ENCODE measurements at regions not wholly inside any gene's neighbourhood (a gene's known extent, or its start where the extent isn't known, plus 50 kb on each side); places are given as distances from the start of the nearest gene placed in this dataset.

- in situ Hi-C loops (cut with MboI; ENCODE audit: low sequenced_read_pairs in 4 of 4) = loop anchor here in 1 of 4 donors (10.0 to 25.0 kb wide), 2 partner anchors 197 to 254 kb away; no protein-coding TSS in a partner anchor
- no peaks in the 10 kb centered on the region for H3K36me3 ChIP-seq
- H3K4me3 ChIP-seq = peak overlapping the region; percentile 70 to 98 (median 82)
- peak overlapping the region in 2 of 4 donors; percentile 27 to 33 for H3K27ac ChIP-seq
- DNase-seq = no peak
- intact Hi-C loops (cut with DNase I; ENCODE audit: low total_unique reads) = loop anchor here (2.0 to 10.0 kb wide), 4 partner anchors 96 to 507 kb away; partner anchors contain the start of gene PRDM1
- TF ChIP-seq, protein P1, sequence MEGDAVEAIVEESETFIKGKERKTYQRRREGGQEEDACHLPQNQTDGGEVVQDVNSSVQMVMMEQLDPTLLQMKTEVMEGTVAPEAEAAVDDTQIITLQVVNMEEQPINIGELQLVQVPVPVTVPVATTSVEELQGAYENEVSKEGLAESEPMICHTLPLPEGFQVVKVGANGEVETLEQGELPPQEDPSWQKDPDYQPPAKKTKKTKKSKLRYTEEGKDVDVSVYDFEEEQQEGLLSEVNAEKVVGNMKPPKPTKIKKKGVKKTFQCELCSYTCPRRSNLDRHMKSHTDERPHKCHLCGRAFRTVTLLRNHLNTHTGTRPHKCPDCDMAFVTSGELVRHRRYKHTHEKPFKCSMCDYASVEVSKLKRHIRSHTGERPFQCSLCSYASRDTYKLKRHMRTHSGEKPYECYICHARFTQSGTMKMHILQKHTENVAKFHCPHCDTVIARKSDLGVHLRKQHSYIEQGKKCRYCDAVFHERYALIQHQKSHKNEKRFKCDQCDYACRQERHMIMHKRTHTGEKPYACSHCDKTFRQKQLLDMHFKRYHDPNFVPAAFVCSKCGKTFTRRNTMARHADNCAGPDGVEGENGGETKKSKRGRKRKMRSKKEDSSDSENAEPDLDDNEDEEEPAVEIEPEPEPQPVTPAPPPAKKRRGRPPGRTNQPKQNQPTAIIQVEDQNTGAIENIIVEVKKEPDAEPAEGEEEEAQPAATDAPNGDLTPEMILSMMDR (IDR thresholded peaks at IDR 0.05 in 4 of 5, conservative IDR thresholded peaks at IDR 0.05 in 1 of 5) = no peak
- TF ChIP-seq POLR2A (IDR thresholded peaks at IDR 0.05) = no peak
- peaks cover 16 to 19% of the 10 kb centered on the region in 2 donors for H3K4me1 ChIP-seq
- peaks cover 44 to 52% (median 49%) of the 10 kb centered on the region in 3 donors for H3K27me3 ChIP-seq
- ATAC-seq = no peak
- H3K9me3 ChIP-seq = no peaks in the 10 kb centered on the region
Measured at GRCh38 chr6:105991561-105992314, 94.4 kb upstream of the PRDM1 start.

DNA sequence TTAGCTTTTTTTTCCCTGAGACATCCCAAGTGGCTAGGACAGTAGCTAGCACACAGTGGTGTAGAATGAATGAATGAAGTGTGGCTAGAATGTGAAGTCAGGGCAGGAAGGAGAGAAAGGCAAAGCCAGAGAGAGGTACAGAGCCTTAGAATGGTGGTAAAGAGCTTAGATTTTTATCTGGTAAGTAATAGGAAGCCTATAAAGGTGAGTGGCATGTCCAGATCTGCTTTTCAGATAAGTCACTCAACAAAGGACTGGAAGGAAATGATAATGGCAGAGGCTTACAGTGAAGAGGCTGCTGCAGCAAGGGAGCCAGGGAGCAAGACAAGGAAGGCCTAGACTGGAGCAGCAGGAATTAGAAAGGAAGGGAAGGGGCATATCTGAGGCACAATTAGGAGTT is 96.0 kb upstream of the PRDM1 start:
- Histone ChIP-seq H3K36me3 (no peaks in the 10 kb centered on the region), H3K27ac (no peak overlapping the region), H3K27me3 (peaks cover 42 to 52% (median 48%) of the 10 kb centered on the region in 3 donors), H3K4me3 (no peak overlapping the region), H3K9me3 (no peaks in the 10 kb centered on the region), H3K4me1 (peaks cover 16 to 26% of the 10 kb centered on the region in 2 donors)
- TF ChIP-seq POLR2A (IDR thresholded peaks at IDR 0.05) = no peak
- DNase-seq (no peak), ATAC-seq (no peak)
- in situ Hi-C loops (cut with MboI; ENCODE audit: low sequenced_read_pairs in 4 of 4) (loop anchor here in 1 of 4 donors (10.0 to 25.0 kb wide), 2 partner anchors 195 to 253 kb away; no protein-coding TSS in a partner anchor), intact Hi-C loops (cut with DNase I; ENCODE audit: low total_unique reads) (loop anchor here (5.0 to 10.0 kb wide), 3 partner anchors 97 to 505 kb away; partner anchors contain the start of gene PRDM1)

GRCh38 chr6:105988812-105989577 is 97.1 kb upstream of the PRDM1 start:
- Histone ChIP-seq H3K4me1 (peaks cover 11 to 25% of the 10 kb centered on the region in 2 donors), H3K27me3 (peaks cover 36 to 40% (median 37%) of the 10 kb centered on the region in 3 donors), H3K27ac (no peak overlapping the region), H3K9me3 (no peaks in the 10 kb centered on the region), H3K36me3 (no peaks in the 10 kb centered on the region), H3K4me3 (no peak overlapping the region)
- in situ Hi-C loops (cut with MboI; ENCODE audit: low sequenced_read_pairs in 4 of 4) (loop anchor here in 1 of 4 donors (25.0 kb wide), 1 partner anchor 252 kb away; no protein-coding TSS in a partner anchor), intact Hi-C loops (cut with DNase I; ENCODE audit: low total_unique reads) (no loop called here)
- TF ChIP-seq POLR2A (IDR thresholded peaks at IDR 0.05) = no peak
- TF ChIP-seq, protein P1 (IDR thresholded peaks at IDR 0.05 in 4 of 5, conservative IDR thresholded peaks at IDR 0.05 in 1 of 5) = no peak
- DNase-seq (no peak), ATAC-seq (no peak)

GRCh38 chr6:105988321-105988720 is 97.8 kb upstream of the PRDM1 start:
- no peak overlapping the region for H3K4me3 ChIP-seq
- ATAC-seq = no peak

GRCh38 chr6:105987516-105987915 is 98.6 kb upstream of the PRDM1 start:
- Histone ChIP-seq H3K36me3 (no peaks in the 10 kb centered on the region), H3K27ac (no peak overlapping the region), H3K4me3 (no peak overlapping the region), H3K4me1 (peaks cover 7 to 11% of the 10 kb centered on the region in 2 donors), H3K9me3 (no peaks in the 10 kb centered on the region), H3K27me3 (peaks cover 26 to 30% (median 28%) of the 10 kb centered on the region in 3 donors)
- in situ Hi-C loops (cut with MboI; ENCODE audit: low sequenced_read_pairs in 4 of 4) (loop anchor here in 1 of 4 donors (25.0 kb wide), 1 partner anchor 250 kb away; no protein-coding TSS in a partner anchor), intact Hi-C loops (cut with DNase I; ENCODE audit: low total_unique reads) (no loop called here)
- ATAC-seq (no peak), DNase-seq (no peak)
- TF ChIP-seq, protein P1 (IDR thresholded peaks at IDR 0.05 in 4 of 5, conservative IDR thresholded peaks at IDR 0.05 in 1 of 5) = no peak
- no peak for TF ChIP-seq POLR2A (IDR thresholded peaks at IDR 0.05)

More at GRCh38 chr6:105988321-105988720, 97.8 kb upstream of the PRDM1 start:
- Histone ChIP-seq H3K4me1 (peaks cover 7 to 19% of the 10 kb centered on the region in 2 donors), H3K27ac (no peak overlapping the region), H3K9me3 (no peaks in the 10 kb centered on the region), H3K27me3 (peaks cover 30 to 34% (median 30%) of the 10 kb centered on the region in 3 donors), H3K36me3 (no peaks in the 10 kb centered on the region)
- TF ChIP-seq POLR2A (IDR thresholded peaks at IDR 0.05) = no peak
- in situ Hi-C loops (cut with MboI; ENCODE audit: low sequenced_read_pairs in 4 of 4) = loop anchor here in 1 of 4 donors (25.0 kb wide), 1 partner anchor 251 kb away; no protein-coding TSS in a partner anchor
- no peak for DNase-seq
- intact Hi-C loops (cut with DNase I; ENCODE audit: low total_unique reads) = no loop called here

Data from gastrocnemius medialis (tissue), 4 donors.